ENCODE measurements at regions not wholly inside any gene's neighbourhood (a gene's known extent, or its start where the extent isn't known, plus 50 kb on each side); places are given as distances from the start of the nearest gene placed in this dataset.

GRCh38 chr10:81146436-81146835, 608.7 kb downstream of the SH2D4B start (continued):
- TF ChIP-seq FOSL1 (IDR thresholded peaks at IDR 0.05; ENCODE audit: insufficient read depth, low read depth, low read length) (no peak), MAFK (IDR thresholded peaks at IDR 0.05; ENCODE audit: low read depth, low read length) (no peak), SIN3A (conservative IDR thresholded peaks at IDR 0.05 in 1 of 2, IDR thresholded peaks at IDR 0.05 in 1 of 2; ENCODE audit: low read depth in 1 of 2, low read length in 2 of 2) (no peak), TCF12 (IDR thresholded peaks at IDR 0.05; ENCODE audit: low read depth, low read length) (no peak), TBP (IDR thresholded peaks at IDR 0.05; ENCODE audit: low read depth, low read length) (no peak), SUZ12 (IDR thresholded peaks at IDR 0.05; ENCODE audit: low read length) (no peak), BACH1 (IDR thresholded peaks at IDR 0.05; ENCODE audit: low read length) (no peak), POLR2AphosphoS5 (IDR thresholded peaks at IDR 0.05; ENCODE audit: low read depth, low read length) (no peak), SIX5 (IDR thresholded peaks at IDR 0.05; ENCODE audit: low read depth, low read length) (no peak), SP1 (IDR thresholded peaks at IDR 0.05; ENCODE audit: low read depth, low read length) (no peak), RAD21 (IDR thresholded peaks at IDR 0.05 in 1 of 2, conservative IDR thresholded peaks at IDR 0.05 in 1 of 2; ENCODE audit: low read depth in 2 of 2, low read length in 2 of 2) (no peak), SIRT6 (IDR thresholded peaks at IDR 0.05; ENCODE audit: low read length) (no peak), PHF8 (conservative IDR thresholded peaks at IDR 0.05; ENCODE audit: low read depth, low read length) (no peak)
